ENCODE measurements at regions not wholly inside any gene's neighbourhood (a gene's known extent, or its start where the extent isn't known, plus 50 kb on each side); places are given as distances from the start of the nearest gene placed in this dataset.

DNA sequence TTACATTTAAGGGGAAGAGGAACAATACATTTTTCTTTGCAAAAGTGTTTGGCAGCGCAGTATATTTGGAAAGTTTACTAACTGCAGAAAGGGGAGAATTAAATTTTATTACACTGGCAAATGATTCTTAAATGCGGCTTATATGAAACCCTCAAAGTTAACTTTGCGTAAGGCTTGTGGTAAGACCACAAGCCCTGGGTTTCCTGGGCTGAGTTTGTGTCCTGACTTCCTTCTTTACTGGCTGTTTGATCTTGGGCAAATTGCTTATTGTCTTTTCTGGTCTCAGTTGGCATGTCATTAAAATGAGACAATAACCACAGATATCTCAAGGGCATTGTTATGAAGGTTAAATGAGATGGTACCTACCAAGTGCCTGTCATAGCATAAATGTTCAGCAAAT lies 106.8 kb downstream of the GLRX3 start:
- no peak for TF ChIP-seq POLR2AphosphoS5 (IDR thresholded peaks at IDR 0.05)
- TF ChIP-seq POLR2A (IDR thresholded peaks at IDR 0.05), result no peak
- TF ChIP-seq, protein P1, sequence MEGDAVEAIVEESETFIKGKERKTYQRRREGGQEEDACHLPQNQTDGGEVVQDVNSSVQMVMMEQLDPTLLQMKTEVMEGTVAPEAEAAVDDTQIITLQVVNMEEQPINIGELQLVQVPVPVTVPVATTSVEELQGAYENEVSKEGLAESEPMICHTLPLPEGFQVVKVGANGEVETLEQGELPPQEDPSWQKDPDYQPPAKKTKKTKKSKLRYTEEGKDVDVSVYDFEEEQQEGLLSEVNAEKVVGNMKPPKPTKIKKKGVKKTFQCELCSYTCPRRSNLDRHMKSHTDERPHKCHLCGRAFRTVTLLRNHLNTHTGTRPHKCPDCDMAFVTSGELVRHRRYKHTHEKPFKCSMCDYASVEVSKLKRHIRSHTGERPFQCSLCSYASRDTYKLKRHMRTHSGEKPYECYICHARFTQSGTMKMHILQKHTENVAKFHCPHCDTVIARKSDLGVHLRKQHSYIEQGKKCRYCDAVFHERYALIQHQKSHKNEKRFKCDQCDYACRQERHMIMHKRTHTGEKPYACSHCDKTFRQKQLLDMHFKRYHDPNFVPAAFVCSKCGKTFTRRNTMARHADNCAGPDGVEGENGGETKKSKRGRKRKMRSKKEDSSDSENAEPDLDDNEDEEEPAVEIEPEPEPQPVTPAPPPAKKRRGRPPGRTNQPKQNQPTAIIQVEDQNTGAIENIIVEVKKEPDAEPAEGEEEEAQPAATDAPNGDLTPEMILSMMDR (IDR thresholded peaks at IDR 0.05), result no peak
- Histone ChIP-seq H3K36me3 (no peaks in the 10 kb centered on the region), H3K27me3 (replicated peaks; ENCODE audit: insufficient read depth) (no peaks in the 10 kb centered on the region), H3K4me3 (no peak overlapping the region), H3K4me1 (replicated peaks) (no peaks in the 10 kb centered on the region), H3K9me3 (no peaks in the 10 kb centered on the region), H3K27ac (no peak overlapping the region)
- intact Hi-C loops (cut with DNase I), result no loop called here
- no peak for DNase-seq (ENCODE audit: low spot score)
- WGBS, result 31% methylated on average over 3 of the region's 3 CpGs

DNA sequence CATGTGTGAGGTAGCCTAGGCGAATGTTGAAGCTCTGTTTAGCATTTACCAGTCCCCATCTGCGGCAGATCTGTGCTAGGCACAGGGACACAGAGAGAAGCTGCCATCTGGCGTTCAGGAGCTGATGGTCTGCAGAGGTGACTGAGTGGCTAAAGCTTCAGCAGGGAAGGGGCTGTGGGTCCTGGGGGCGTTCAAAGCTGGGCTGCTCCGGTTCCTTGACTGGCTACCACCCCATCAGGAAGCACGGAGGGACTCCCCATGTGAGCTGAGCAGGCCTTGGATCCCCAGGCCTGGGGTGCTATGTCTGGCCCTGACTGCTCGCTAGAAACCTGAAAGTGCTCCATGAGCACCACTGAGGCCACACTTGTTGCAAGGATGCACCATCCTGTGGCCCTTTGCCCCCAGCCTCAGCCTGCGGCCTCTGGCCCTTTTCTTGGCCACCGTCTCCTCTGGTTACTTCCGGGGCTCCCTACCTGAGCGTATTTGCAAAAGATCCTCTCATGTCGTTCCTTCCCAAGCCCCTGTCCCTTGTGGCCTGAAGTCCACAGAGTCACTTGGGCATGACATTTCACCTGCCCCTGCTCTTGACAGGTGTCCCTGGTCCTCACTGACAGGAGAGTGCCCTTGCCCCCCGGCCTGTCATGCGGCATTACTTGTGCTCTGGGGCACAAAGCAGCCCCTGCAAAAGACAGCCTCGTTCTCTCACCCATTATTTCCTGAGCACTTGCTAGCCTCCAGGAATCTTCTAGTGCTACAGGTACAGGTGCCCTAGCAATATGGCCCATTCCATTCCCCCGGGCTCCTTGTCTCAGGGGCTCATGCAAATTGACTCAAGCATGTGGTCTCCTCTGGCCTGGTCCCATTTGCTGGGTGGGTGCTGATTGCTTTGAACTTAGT lies 108.1 kb downstream of the GLRX3 start:
- Histone ChIP-seq H3K9me3 (no peaks in the 10 kb centered on the region), H3K27ac (no peak overlapping the region), H3K36me3 (no peaks in the 10 kb centered on the region), H3K27me3 (replicated peaks; ENCODE audit: insufficient read depth) (no peaks in the 10 kb centered on the region), H3K4me3 (no peak overlapping the region), H3K4me1 (replicated peaks) (no peaks in the 10 kb centered on the region)
- no peak for DNase-seq (ENCODE audit: low spot score)
- 98% methylated on average over 16 of the region's 16 CpGs for WGBS
- TF ChIP-seq POLR2A (IDR thresholded peaks at IDR 0.05) (no peak), POLR2AphosphoS5 (IDR thresholded peaks at IDR 0.05) (no peak)
- TF ChIP-seq, protein P1 (IDR thresholded peaks at IDR 0.05), result no peak
- intact Hi-C loops (cut with DNase I), result no loop called here

DNA sequence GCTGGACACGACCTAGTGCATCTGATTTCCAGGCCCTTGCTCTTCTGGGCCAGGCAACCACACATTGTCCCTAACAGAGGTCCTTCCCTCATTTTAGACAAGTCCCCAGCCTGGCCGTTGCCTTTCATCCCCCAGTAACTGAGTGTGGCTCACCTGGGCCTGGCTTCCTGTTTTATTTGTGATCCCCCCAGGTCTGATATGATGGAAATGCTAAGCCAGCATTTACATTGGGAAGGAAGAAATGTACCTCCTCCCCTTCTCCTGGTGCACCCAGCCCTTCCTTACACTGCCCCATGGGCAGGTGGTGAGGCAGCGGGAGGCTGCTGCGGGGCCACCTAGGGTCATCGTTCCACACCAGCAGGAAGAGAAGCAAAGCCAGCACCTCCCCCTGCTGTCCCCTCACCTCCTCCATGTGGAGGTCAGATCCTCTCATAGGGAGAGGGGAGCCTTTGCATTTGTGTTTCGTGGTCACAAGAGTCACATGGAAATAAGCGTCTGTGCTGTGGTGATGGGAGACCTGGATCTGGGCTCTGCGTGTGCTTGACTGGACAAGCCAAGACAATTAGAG lies 108.8 kb downstream of the GLRX3 start:
- Histone ChIP-seq H3K36me3 (no peaks in the 10 kb centered on the region), H3K27ac (no peak overlapping the region), H3K27me3 (replicated peaks; ENCODE audit: insufficient read depth) (no peaks in the 10 kb centered on the region), H3K4me1 (replicated peaks) (no peaks in the 10 kb centered on the region), H3K4me3 (no peak overlapping the region), H3K9me3 (no peaks in the 10 kb centered on the region)
- DNase-seq (ENCODE audit: low spot score), result no peak
- intact Hi-C loops (cut with DNase I), result no loop called here
- TF ChIP-seq POLR2A (IDR thresholded peaks at IDR 0.05) (no peak), POLR2AphosphoS5 (IDR thresholded peaks at IDR 0.05) (no peak)
- TF ChIP-seq, protein P1 (IDR thresholded peaks at IDR 0.05), result no peak
- WGBS, result 84% methylated on average over 8 of the region's 8 CpGs

DNA sequence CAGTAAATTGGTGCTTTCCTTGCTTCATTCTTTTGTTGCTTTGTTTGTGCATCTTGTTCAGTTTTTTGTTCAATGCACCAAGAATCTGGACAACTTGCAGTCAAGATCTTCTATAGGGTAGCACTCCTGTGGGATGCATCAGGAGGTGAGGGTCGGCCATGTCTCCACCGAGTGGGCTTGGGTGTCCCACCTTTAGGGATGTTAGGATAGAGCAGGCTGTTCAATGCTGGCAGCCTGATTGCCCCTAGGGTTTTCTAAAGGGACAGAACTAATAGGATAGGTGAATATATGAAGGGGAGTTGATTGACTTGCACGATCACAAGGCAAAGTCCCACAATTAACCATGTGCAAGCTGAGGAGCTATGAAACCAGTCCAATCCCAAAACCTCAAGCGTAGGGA lies 109.9 kb downstream of the GLRX3 start:
- Histone ChIP-seq H3K9me3 (no peaks in the 10 kb centered on the region), H3K27ac (no peak overlapping the region), H3K4me1 (replicated peaks) (no peaks in the 10 kb centered on the region), H3K27me3 (replicated peaks; ENCODE audit: insufficient read depth) (no peaks in the 10 kb centered on the region), H3K36me3 (no peaks in the 10 kb centered on the region), H3K4me3 (no peak overlapping the region)
- TF ChIP-seq POLR2A (IDR thresholded peaks at IDR 0.05) (no peak), POLR2AphosphoS5 (IDR thresholded peaks at IDR 0.05) (no peak)
- TF ChIP-seq, protein P1 (IDR thresholded peaks at IDR 0.05), result no peak
- intact Hi-C loops (cut with DNase I), result no loop called here
- DNase-seq (ENCODE audit: low spot score), result no peak
- WGBS, result 90% methylated on average over 4 of the region's 4 CpGs

DNA sequence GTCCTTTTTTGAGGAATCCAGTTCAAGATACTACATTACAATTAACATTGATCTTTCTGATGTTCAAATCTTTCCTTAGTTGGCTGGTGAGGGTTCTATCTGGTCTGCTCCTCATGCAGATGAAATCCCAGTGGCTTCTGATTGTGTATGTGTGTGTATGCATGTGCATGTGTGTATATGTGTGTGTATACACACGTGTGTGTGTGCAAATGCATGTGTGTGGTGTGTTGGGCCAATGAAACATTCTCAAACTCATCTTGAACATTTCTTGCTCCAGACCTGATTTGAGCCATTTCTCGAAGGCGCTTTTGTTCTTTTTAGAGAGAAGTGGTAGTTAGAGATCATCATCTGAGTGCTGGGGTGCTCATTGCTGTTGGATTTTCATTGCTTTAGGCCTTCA lies 113.9 kb downstream of the GLRX3 start:
- no peak overlapping the region for H3K27ac ChIP-seq
- no peak overlapping the region for H3K4me3 ChIP-seq
- no peaks in the 10 kb centered on the region for H3K27me3 ChIP-seq (replicated peaks; ENCODE audit: insufficient read depth)
- no peak for DNase-seq (ENCODE audit: low spot score)
- no peaks in the 10 kb centered on the region for H3K4me1 ChIP-seq (replicated peaks)
- H3K9me3 ChIP-seq, result no peaks in the 10 kb centered on the region
- intact Hi-C loops (cut with DNase I), result no loop called here
- WGBS, result 80% methylated on average over 3 of the region's 3 CpGs
- no peaks in the 10 kb centered on the region for H3K36me3 ChIP-seq
- TF ChIP-seq, protein P1 (IDR thresholded peaks at IDR 0.05), result no peak
- TF ChIP-seq POLR2A (IDR thresholded peaks at IDR 0.05) (no peak), POLR2AphosphoS5 (IDR thresholded peaks at IDR 0.05) (no peak)
